GM12873 (cell line): ENCODE measurements at regions not wholly inside any gene's neighbourhood (a gene's known extent, or its start where the extent isn't known, plus 50 kb on each side); places are given as distances from the start of the nearest gene placed in this dataset.

Source experiments
- CTCF ChIP-seq: IDR thresholded peaks from 2 replicates; pipeline ENCODE4 v1.5.1; 2012; ENCODE audit warnings: low read depth, mild to moderate bottlenecking, moderate library complexity, low read length, control low read depth; ENCODE audit not compliant: insufficient read depth; ENCODE audit errors: missing control alignments

DNA sequence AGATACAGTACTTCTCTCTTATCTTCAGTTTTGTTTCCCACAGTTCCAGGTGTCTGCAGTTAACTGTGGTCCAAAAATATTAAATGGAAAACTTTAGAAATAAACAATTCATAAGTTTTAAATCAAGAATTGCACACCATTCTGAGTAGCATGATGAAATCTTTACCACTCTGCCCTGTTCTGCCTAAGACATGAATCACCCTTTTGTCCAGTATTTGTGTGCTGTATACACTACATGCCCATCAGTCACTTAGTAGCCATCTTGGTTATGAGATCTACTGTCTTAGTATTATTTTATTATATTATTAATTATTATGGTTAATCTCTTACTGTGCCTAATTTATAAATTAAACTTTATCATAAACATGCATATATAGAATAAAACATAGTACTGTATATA, 279.0 kb downstream of the OGFRL1 start:
- no peak for TF ChIP-seq CTCF

DNA sequence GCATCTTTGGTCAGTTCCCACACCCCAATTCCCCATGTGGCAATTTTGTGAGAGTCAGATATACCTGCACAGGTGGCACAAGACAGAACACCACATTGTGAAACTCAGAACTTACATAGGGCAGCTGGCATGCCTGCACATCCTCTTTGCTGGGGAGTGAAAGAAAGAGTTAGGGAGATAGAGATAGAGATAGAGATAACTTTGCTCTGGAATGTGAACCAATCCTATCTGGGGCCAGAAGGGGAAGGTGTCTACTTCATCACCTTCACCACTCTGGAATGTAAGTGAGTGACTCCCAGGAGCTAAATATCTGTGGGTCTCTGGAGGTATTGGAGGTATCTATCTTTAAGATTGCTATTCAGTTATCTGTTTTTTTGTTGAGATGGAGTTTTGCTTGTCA, 289.2 kb downstream of the OGFRL1 start:
- TF ChIP-seq CTCF = no peak

DNA sequence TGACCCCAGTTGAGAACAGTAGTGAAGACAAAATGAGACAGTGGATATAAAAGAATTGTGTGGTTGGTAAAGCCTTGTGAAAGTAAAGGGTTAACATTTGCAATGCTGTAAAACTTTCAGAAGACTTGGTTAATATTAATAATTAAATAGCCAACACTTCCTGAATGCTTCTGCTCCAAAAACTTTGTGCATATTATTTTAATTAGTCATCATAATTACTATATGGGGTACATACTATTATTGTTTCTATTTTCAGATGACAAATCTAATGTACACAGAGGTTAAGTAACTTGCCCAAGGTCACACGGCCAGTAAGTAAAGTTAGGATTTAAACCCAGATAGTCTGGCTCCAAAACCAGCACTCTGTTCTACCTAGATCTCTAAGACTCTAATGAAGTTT, 291.3 kb downstream of the OGFRL1 start:
- TF ChIP-seq CTCF = no peak

GRCh38 chr6:71582820-71583219, 294.2 kb downstream of the OGFRL1 start:
- TF ChIP-seq CTCF = no peak

GRCh38 chr6:71584712-71585436, 296.3 kb downstream of the OGFRL1 start:
- no peak for TF ChIP-seq CTCF

DNA sequence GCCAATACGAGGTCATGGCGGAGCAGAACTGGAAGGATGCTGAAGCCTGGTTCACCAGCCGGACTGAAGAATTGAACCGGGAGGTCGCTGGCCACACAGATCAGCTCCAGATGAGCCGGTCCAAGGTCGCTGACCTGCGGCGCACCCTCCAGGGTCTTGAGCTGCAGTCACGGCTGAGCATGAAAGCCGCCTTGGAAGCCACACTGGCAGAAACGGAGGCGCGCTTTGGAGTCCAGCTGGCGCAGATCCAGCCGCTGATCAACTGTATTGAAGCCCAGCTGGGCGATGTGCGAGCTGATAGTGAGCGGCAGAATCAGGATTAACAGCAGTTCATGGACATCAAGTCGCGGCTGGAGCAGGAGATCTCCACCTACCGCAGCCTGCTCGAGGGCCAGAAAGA, 296.9 kb downstream of the OGFRL1 start:
- TF ChIP-seq CTCF = no peak

DNA sequence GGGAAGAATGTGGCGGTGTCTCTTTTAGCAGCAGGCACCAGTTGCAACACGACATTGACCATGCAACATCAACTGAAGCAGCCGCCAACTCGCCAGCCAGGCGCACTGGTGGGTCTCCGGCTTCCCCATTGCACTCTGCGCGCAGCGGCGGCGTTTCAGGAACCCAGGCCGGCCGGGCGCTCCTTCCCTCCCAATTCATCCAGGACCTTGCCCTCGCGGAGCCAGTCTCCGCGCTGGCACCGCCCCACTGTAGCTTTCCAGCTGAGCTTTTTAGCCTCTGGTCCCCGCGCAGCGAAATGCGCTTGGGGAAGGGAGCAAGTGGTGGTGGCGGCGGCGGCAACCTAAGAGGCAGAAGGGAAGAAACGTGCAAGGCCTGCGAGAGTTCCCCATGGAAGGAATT, 297.9 kb upstream of the RIMS1 start:
- no peak for TF ChIP-seq CTCF
